WTC11 (cell line): ENCODE measurements at regions not wholly inside any gene's neighbourhood (a gene's known extent, or its start where the extent isn't known, plus 50 kb on each side); places are given as distances from the start of the nearest gene placed in this dataset.
A peak's percentile ranks its signal among the peaks of the same experiment; 100 is the strongest.

Experiments used
- JUN ChIP-seq: sonication (generic); formaldehyde crosslinking; IDR thresholded peaks from 2 replicates; pipeline ENCODE4 v1.8.0; 2023; ENCODE audit warnings: mild to moderate bottlenecking, missing genetic modification reagents
- TF ChIP-seq, protein P1 (sequence below): fragments of 200-600 bp; IDR thresholded peaks from 2 replicates; pipeline ENCODE4 v1.8.0; 2022; ENCODE audit warnings: antibody characterized with exemption
- TF ChIP-seq, protein P2 (sequence below): sonication (generic); formaldehyde crosslinking; IDR thresholded peaks from 2 replicates; pipeline ENCODE4 v1.8.1; 2022; ENCODE audit warnings: low read depth, missing genetic modification reagents, borderline replicate concordance

DNA sequence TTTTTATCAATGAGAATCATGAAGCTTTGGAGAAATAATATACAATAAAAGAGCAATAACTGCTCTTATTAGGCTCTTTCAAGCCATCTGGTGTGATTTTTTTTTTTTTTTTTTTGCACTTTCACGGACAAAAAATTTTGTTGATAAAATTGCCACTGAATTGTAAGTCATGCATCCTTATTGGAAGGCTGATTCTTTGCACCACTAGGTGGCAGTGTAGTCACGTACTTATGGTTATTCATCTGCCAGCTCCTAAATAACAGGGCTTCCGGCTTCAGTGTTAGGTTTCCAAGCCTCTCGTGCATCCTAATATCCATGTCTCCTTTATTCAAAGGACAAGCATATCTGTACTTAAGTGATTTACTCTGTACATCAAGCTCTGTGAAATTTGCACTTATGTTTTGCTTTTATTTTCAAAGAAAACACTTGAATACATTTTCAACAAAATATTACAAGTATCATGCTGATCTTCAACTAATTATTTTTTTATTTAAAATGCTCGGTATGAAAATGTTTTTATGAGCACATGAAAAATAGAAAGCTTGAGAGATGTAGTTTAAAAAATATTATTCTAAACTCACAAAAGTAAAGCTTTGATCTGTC lies 1578.3 kb upstream of the TENM3 start:
- TF ChIP-seq, protein P1, sequence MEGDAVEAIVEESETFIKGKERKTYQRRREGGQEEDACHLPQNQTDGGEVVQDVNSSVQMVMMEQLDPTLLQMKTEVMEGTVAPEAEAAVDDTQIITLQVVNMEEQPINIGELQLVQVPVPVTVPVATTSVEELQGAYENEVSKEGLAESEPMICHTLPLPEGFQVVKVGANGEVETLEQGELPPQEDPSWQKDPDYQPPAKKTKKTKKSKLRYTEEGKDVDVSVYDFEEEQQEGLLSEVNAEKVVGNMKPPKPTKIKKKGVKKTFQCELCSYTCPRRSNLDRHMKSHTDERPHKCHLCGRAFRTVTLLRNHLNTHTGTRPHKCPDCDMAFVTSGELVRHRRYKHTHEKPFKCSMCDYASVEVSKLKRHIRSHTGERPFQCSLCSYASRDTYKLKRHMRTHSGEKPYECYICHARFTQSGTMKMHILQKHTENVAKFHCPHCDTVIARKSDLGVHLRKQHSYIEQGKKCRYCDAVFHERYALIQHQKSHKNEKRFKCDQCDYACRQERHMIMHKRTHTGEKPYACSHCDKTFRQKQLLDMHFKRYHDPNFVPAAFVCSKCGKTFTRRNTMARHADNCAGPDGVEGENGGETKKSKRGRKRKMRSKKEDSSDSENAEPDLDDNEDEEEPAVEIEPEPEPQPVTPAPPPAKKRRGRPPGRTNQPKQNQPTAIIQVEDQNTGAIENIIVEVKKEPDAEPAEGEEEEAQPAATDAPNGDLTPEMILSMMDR, result peak; percentile 73
- TF ChIP-seq, protein P2, sequence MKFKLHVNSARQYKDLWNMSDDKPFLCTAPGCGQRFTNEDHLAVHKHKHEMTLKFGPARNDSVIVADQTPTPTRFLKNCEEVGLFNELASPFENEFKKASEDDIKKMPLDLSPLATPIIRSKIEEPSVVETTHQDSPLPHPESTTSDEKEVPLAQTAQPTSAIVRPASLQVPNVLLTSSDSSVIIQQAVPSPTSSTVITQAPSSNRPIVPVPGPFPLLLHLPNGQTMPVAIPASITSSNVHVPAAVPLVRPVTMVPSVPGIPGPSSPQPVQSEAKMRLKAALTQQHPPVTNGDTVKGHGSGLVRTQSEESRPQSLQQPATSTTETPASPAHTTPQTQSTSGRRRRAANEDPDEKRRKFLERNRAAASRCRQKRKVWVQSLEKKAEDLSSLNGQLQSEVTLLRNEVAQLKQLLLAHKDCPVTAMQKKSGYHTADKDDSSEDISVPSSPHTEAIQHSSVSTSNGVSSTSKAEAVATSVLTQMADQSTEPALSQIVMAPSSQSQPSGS (CRISPR knock-in tag), result no peak
- TF ChIP-seq JUN (CRISPR knock-in tag), result no peak
